ENCODE measurements at regions not wholly inside any gene's neighbourhood (a gene's known extent, or its start where the extent isn't known, plus 50 kb on each side); places are given as distances from the start of the nearest gene placed in this dataset.

GRCh38 chr16:86911437-86911958 lies 333.1 kb downstream of the FOXL1 start:
- intact Hi-C loops (cut with DNase I; ENCODE audit: low total_unique reads) = no loop called here
- no peaks in the 10 kb centered on the region for H3K36me3 ChIP-seq
- H3K27me3 ChIP-seq = peaks cover 0 to 4% of the 10 kb centered on the region in 2 donors
- H3K9me3 ChIP-seq = no peaks in the 10 kb centered on the region
- no peak overlapping the region for H3K4me3 ChIP-seq
- TF ChIP-seq POLR2A (IDR thresholded peaks at IDR 0.05) (no peak), CTCF (IDR thresholded peaks at IDR 0.05) (no peak), POLR2AphosphoS5 (IDR thresholded peaks at IDR 0.05) (no peak)
- no peak for DNase-seq (ENCODE audit: low spot score in 2 of 2)
- no peak overlapping the region for H3K27ac ChIP-seq
- H3K4me1 ChIP-seq = no peaks in the 10 kb centered on the region

GRCh38 chr16:86913886-86914285 lies 335.5 kb downstream of the FOXL1 start:
- intact Hi-C loops (cut with DNase I; ENCODE audit: low total_unique reads) = no loop called here
- Histone ChIP-seq H3K4me1 (no peaks in the 10 kb centered on the region), H3K27me3 (peaks cover 0 to 4% of the 10 kb centered on the region in 2 donors), H3K4me3 (no peak overlapping the region), H3K36me3 (no peaks in the 10 kb centered on the region), H3K27ac (no peak overlapping the region), H3K9me3 (no peaks in the 10 kb centered on the region)
- DNase-seq (ENCODE audit: low spot score in 2 of 2) = no peak
- TF ChIP-seq CTCF (IDR thresholded peaks at IDR 0.05) (no peak), POLR2AphosphoS5 (IDR thresholded peaks at IDR 0.05) (no peak), POLR2A (IDR thresholded peaks at IDR 0.05) (no peak)

GRCh38 chr16:86914876-86915717 lies 336.7 kb downstream of the FOXL1 start:
- no peak overlapping the region for H3K27ac ChIP-seq
- TF ChIP-seq CTCF (IDR thresholded peaks at IDR 0.05) (no peak), POLR2A (IDR thresholded peaks at IDR 0.05) (no peak), POLR2AphosphoS5 (IDR thresholded peaks at IDR 0.05) (no peak)
- no peaks in the 10 kb centered on the region for H3K9me3 ChIP-seq
- peaks cover 0 to 4% of the 10 kb centered on the region in 2 donors for H3K27me3 ChIP-seq
- intact Hi-C loops (cut with DNase I; ENCODE audit: low total_unique reads) = no loop called here
- no peak overlapping the region for H3K4me3 ChIP-seq
- no peaks in the 10 kb centered on the region for H3K4me1 ChIP-seq
- DNase-seq (ENCODE audit: low spot score in 2 of 2) = no peak
- H3K36me3 ChIP-seq = no peaks in the 10 kb centered on the region

- H3K4me1 ChIP-seq = no peaks in the 10 kb centered on the region
- TF ChIP-seq POLR2AphosphoS5 (IDR thresholded peaks at IDR 0.05) = no peak
- no peak for TF ChIP-seq POLR2A (IDR thresholded peaks at IDR 0.05)
- TF ChIP-seq CTCF (IDR thresholded peaks at IDR 0.05) = no peak
- H3K27ac ChIP-seq = no peak overlapping the region
- peaks cover 13 to 15% of the 10 kb centered on the region in 2 donors for H3K9me3 ChIP-seq
- H3K27me3 ChIP-seq = peaks cover 0 to 4% of the 10 kb centered on the region in 2 donors
- no peaks in the 10 kb centered on the region for H3K36me3 ChIP-seq
- no peak for DNase-seq (ENCODE audit: low spot score in 2 of 2)
- intact Hi-C loops (cut with DNase I; ENCODE audit: low total_unique reads) = no loop called here
- H3K4me3 ChIP-seq = no peak overlapping the region
Observed at GRCh38 chr16:86917471-86918365, 339.4 kb downstream of the FOXL1 start.
